Breast epithelium (tissue), 3 donors: ENCODE measurements at regions not wholly inside any gene's neighbourhood (a gene's known extent, or its start where the extent isn't known, plus 50 kb on each side); places are given as distances from the start of the nearest gene placed in this dataset.

Source experiments
- CTCF ChIP-seq, 3 donors: fragments of 450-650 bp; IDR thresholded peaks; one replicate each; pipeline ENCODE4 v1.5.1; 2016 to 2017; ENCODE audit warnings: antibody characterized with exemption in 3 of 3, mild to moderate bottlenecking in 3 of 3, moderate library complexity in 3 of 3
- POLR2A ChIP-seq: fragments of 450-650 bp; IDR thresholded peaks from one replicate; pipeline ENCODE4 v1.6.1; 2016; ENCODE audit warnings: antibody characterized with exemption, mild to moderate bottlenecking, moderate library complexity

- no peak for TF ChIP-seq CTCF (IDR thresholded peaks at IDR 0.05)
- TF ChIP-seq POLR2A, result no peak
These were observed 141.2 kb upstream of the RREB1 start for GRCh38 chr6:6966569-6966968.
